NCI-H82 treated with DMSO at 0.1 percent for 48 hours (cell line): ENCODE measurements at regions not wholly inside any gene's neighbourhood (a gene's known extent, or its start where the extent isn't known, plus 50 kb on each side); places are given as distances from the start of the nearest gene placed in this dataset.

Source experiments
- DNase-seq: peaks from one replicate; lab custom pipeline; 2025; ENCODE audit not compliant: unreplicated experiment; lab: John Stamatoyannopoulos, UW

DNA sequence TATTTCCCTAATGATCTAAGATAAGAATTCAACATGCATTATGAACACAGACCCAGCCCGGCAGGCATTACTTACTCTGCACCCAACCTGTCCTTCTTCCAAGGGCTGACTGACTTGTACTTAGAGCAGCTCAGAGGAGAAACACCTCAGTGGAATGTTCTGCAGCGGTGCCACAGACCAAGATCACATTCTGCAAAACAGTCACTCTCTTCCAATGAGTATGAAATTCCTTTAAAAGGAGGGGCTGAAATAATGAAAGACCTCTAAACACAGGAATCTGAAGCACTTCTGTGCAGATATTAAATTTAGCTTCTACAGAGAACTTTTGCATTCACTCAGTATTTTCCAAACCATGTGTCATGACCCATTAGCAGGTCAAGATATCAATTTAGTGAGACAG lies 172.9 kb downstream of the ZDHHC21 start:
- DNase-seq: no peak

DNA sequence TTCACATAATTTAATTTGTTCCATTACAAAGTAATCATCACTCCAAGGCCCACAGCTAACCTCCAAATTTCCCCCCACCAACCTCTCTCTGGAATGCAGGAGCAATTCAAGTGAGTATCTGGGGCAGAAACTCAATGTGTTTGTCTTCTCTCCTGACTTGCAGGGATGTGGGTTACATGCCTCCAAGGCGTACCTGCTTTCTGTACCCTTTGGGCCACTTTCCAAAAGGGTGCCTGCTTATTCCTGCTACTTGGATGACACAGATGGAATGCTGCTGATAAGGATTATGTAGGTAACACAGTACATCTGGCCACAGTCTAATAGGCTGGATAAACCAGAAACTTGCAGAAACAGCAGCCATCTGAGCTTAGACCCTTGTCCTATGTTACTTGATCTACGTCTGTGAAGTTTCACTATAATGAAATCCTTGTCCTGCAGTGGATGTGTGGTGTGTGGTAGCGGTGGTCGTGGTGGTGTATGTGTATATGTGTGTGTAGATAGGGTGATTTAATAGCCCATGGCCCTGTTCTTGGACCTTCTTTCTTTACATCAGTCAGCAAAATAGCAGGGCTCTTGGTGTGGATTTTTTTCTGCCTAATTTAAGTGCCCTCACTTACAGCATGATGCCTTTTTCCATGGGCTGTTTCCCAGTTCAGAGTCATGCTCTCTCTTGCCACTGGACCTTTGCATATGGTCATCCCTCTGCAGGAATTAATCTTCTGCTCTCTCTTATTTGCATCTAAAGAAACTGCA lies 175.9 kb downstream of the ZDHHC21 start:
- peak; percentile 93 for DNase-seq

DNA sequence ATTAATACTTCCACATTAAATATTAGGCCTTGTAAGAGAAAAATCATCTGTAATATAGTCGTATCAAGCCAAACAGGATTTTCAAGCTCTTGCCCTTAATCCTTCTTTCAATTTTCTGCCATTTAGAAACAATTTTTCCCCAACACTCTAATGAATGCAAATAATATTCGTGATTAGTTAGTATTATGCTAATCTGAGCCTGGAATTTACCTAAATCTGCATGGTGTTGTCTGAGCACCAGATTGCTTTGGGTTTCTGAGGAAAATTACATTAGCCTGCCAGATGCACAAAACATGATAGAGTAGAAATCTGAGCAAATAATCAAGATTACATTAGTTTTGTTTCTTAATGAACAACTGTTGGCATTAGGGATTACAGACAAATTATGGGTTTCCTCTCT lies 176.6 kb downstream of the ZDHHC21 start:
- peak; percentile 89 for DNase-seq

DNA sequence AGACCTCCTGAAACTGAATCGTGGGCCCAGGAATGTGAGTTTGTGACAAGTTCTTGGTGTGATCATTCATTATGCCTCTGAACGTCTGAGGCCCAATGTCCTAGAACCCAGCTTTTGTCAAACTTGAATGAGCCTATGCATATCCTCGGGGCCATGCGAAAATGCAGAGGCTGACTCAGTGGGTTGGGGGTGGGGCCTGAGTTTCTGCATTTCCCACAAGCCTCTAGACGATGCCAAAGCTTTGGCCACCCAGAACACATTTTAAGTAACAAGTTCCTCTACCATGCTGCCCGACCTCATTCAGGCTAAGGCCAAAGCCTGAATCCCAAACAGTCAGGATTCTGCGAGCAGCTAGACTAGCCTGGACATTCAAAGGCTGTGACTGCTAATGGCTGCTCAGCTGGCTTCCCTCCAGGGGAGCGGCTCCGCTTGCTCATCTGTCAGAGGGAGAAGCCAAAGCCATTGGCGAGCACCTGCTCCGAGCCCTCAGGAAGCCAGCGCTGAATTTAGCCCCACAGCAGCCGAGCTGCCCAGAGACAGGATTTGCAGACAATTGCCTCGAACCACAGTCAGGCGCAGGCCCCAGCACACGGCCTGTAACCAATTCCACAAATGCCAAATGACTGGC lies 177.5 kb downstream of the ZDHHC21 start:
- DNase-seq: peak; percentile 46

DNA sequence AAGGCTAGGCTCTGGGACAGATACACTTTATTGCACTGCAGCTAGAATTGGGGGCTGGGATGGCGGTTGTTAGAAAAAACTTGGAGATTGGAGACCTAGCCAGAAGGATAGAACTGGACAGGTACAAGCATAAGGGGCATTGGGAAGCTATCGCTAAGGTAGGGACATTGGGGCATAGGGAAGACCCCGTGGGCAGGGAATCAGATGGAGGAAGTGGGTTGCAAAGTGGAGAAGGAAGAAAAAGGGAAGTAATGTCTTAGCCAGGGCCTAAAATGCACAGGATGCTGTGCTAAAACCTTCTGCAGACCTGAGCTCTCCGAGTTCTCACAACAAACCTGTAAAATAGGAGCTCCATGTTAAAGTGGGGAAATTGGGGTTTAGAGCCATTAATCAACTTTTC lies 178.2 kb downstream of the ZDHHC21 start:
- no peak for DNase-seq

DNA sequence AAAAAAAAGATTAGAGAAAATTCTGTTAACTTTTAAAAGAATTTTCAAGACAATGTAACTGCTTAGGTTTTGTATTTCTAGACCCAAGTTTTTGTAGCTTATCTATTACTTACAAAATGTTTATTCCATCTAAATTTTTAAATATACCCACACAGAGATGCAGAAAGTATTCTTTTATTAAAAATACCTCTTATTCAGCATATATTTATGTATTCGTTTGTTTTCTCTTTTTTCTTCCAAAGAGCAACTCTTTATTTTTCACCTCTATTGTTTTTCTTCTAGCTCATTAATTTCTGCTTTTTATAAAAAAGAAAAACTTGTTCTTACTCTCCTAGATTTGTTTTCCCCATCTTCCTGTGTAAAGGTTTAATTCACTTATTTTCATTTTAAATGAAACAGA lies 180.3 kb downstream of the ZDHHC21 start:
- DNase-seq: no peak

DNA sequence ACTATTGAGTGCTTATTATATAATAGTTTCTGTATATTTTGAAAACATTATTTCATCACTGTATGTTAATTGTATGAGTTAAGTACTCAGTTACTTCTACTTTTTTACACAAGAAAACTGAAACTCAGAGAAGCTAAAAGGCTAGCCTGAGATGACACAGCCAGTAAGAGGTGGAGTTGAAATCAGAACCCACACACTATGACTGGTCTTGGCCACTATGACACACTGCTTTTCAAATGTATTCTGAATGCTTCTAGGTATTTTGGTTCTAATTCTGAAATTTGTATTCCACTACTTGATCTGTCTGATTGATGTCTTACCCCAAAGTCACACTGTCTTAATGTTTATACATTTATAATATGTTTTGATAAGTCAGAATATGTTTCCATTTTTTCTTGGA lies 181.8 kb downstream of the ZDHHC21 start:
- no peak for DNase-seq

DNA sequence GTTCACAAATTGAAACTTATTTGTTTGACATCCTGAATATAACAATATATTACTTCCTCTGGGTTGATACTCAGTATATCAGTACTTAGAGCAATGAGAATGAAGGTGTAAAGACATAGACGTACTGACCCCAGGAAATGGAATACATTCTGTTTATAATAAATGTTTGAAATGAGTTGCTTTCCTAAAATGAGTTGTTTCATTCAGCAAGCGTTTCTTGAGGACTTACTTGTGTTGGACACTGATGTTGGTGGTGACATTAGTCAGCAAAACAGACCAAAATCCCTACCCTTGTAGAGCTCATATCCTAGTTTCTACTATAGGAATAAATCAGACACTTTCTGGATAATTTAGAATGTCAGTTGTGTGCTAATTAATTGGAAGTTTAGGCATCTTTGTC lies 184.3 kb downstream of the ZDHHC21 start:
- DNase-seq: no peak

DNA sequence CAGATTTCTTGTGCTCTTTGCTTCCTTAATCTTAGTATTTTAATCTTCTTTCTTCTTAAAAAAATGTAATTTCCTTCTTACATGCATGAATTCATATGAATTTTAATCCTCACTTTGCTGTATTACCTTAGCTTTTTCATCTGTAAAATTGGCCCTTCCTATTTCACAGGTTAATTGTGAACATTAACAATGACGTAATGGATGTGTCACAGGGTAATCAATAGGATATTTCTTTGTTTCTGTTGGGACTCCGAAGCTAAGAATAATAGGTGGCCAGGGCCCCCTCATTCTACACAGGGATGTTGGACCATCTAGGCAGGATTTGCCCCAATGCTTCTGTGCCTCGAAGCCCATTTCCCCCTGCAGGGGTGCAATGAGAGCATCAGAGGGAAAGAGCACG lies 187.4 kb upstream of the NFIB start:
- no peak for DNase-seq

DNA sequence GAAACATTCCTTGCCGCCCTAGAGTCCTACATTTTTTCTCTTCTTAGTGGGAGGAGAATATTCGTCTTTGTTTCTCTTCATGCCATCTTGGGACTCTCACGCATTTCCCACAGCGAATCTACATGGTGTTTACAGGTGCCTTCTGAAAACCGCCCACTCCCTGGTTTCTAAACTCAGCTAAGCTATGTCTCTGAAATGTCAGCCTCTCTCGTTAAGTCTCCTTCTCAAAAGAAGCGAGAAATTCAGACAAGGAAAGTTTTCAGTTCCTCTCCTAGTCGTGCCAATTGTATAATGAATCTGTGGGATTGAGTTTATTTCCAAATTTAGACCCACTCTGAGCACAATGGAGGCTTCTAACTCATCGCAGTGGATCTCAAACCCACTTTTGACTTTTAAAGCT lies 186.8 kb upstream of the NFIB start:
- no peak for DNase-seq

DNA sequence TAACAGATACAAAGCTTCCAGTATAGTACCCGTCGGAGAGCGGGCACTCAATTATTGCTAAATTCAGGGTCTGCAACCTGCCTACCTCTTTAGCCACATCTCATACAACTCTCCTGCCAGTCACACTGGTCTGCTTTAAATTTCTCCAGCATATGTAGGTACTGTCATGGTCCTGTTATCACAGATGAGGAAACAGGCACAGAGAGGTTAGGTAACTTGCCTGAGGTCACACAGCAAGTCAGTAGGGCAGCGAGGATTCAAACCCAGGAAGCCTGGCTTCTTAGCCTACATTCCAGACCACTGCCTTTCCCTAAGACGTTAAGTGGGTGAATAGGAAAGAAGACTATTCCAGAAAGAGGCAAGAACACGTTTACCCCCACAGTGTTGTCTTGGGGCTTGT lies 186.0 kb upstream of the NFIB start:
- no peak for DNase-seq

DNA sequence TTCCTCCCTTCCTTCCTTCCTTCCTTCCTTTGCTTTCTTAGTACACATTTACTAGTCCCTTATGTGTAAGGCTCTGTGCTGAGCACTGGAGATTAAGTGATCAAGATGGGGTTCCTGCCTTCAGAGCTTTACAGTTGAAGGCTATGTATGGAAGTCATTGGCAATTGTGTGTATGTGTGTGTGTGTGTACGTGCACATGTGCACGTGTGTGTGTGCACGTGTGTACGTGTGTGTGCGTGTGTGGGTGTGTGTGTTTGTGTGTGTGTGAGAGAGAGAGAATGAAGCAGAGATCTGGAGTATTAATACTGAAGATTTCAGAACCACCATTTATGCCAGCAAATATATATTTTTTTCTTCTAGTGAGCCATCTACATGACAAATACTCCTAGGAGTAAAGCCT lies 184.9 kb upstream of the NFIB start:
- DNase-seq: no peak

DNA sequence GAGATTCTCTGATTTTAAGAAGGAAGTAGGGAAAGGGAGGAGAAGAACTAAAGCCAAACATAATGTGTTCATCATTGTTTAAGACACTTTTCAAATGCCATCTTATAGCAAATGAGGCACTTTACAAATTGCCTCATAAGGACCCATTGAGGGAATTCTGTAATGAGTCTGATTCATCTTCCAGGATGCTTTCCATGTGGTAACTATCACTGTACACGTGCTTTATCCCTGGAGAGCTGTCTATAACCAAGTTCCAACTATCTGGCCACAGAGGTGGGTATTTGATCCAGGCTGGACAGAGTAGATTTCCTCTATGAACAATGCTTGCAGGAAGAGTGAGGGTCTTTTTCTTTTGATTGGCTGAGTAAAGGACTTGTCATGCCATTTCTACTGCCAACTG lies 183.5 kb upstream of the NFIB start:
- no peak for DNase-seq

DNA sequence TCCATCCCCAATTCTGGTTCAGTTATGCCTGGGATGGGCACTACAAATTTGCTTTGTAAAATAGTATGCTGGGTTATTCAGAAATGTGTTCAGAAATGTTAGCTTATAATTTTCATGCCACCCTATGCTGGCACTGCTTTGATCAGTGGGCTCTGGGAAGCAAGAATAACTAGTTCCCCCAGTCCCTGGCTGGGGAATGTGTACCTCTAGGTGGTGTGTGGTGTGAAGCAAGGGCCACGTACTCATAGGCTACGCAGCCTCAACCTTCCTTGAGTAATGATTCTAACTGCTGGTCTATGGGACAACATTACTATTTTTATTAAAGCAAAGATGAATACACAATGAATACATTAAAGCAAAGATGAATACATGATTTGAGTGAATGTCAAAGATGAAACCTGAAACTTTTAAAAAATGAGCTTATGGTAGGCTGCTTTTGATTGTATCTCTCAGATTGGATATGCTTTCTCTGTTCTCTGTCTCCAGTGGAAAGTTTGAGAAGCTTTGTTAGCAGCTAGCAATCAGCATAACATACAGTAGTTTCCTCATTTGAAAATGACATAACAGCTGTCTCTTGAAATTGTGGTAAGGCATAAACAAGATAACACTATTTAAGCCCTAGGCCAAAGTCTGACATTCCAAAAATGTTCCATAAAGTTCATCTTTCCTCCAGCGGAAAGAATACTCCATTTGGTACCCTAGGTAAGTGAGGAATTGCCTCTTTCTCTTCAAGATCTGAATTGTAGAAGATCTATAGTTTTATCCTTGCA lies 174.7 kb upstream of the NFIB start:
- no peak for DNase-seq

DNA sequence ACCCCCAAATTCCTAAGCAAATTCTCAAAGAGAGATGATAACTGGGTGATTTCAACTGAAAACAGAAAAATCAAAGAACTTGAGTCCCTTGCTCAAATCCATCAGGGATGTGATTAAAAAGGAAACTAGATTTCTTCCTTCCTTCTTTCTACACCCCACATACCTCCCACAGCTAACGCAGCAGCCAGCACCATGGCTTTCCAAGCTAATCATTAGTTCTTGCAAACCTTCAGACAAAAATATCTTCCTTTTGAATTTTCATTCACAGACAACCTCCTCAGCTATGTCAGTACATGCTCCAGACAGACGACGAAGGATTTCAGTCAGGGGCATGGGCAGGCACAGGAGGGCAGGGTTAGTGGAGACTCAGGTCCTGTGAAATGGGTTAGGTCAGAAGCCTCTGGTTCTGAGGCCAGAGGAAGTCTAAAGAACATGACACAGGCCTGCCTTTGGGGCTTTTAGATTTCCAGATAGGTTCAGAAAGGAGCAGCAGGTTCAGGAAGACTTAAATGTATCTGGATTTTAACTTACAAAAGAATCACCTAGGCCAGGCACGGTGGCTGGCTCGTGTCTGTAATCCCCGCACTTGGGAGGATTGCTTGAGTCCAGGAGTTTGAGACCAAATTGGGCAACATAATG lies 173.7 kb upstream of the NFIB start:
- no peak for DNase-seq

DNA sequence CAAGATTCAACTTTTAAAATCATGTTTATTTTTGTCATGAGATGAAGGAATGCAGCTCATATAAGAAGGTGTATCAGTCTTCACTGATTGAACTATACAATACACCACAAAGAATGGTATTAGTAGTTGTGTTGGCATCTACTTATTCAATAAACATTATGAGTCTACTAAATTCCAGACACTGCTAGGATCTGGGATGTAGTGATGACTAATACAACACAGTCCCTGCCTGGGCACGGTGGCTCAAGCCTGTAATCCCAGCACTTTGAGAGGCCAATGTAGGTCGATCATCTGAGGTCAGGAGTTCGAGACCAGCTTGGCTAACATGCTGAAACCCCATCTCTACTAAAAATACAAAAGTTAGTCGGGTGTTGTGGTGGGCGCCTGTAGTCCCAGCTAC lies 171.4 kb upstream of the NFIB start:
- DNase-seq: no peak

DNA sequence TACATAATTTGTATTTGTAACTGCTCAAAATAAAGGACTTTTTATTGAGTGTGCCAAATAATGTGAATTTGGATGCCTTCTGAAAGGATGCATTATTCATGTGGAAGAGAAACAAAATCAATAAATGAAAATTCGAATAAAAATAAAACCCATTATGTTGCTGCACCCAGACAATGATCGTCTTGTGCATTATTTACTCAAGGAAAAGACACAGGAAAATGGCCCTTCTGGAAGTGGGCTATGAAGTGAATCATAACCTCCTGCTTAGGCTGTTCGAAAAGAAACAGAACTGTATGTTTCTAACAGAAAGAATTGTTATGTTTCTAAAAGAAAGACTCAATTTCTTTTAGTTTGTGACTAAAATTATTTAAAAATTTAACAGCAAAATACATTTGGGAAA lies 168.9 kb upstream of the NFIB start:
- DNase-seq: no peak

DNA sequence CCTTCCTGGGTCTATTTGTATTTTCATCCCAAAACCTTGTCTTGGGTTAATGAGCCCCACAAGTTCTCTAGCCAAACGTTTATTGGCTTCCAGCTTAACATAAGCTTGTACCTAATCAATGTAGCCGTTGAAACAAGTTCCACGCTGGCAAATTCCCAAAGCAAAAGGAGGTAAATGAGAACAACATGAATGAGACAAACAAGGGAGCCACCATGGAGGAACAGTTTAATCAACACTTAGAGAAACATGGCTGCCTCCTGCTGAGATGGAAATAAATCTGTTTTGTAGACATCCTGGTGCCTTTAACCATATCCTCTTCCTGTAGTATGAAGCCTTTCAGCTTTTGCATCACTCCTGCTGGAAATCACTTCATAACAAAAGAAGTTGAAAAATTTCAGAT lies 166.6 kb upstream of the NFIB start:
- DNase-seq: no peak

DNA sequence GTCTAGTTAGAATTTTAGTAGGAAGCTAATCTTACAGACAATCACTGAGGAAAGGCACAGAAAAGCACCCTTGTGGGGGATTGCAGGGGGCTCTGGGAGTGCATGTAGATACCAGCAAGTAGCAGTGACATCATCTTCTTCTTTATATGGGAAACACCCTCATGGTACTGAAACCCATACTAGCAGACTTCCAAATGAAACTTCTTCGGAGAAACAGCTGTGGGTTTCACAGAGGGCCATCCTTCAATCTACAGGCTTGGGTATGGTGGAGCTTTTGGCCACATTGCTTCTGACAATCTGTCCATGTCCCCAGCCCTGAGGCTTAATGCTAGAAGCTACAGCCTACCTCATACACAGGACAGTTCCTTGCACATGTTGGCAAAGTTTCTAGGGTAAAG lies 165.2 kb upstream of the NFIB start:
- no peak for DNase-seq

DNA sequence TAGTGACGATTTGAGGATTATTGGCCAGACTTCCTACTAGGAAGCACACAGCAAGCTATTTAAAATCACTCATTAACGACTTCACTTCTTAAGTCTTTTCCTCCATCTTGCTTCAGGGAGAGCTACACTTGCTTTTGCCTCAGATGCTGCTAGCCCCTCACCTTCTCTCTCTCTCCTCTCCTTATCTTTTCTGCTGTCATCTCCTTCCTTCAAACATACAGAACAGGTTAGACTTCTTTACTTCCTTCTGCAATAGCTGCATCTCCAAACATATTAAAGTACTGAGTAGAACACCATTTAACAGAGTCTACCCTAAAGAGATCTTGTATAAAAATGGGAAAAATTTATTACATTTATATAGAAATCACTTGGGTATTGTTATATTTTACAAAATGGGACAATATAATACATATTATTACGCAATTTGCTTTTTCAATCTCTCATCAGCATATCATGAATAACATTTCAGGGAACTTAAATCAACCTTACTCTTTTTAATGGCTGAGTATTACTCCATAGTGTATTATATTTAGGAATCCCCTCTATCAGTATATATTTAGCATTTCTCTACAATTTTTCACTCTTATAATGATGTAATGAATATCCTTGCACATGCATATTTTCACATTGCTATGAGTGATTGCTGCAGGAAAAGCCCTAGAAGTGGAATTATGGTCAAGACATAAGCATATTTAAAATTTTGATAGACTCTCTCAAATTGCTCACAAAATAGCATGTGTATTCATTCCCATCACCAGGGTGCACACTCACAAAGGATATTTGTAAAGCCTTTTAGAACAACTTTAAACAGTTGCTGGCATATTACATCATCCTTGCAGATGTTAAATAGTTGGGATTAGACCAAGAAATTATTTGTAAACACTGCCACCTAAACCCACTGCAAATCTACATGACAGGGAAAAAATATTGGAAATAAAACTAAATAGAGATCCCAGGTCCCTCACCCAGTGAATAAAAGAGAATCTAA lies 164.5 kb upstream of the NFIB start:
- no peak for DNase-seq

DNA sequence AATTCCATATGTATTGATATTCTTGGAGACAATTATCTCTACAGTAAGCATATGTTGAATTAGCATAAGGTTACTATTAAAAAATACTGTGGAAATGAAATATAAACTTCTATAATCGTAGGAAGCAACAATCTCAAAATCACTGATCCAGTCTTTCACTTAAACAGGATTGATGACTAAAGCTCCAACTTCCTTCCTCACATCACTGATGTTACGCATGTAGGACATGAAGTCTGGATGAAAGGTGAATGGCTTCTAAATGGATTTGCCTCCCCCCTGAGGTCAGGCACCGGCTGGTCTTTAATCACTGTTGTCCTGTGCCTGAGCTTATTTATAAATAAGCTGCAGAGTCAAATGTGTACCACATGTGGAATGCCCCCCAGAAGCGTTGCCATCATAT lies 157.1 kb upstream of the NFIB start:
- DNase-seq: peak; percentile 21
